IMR-90 (cell line): ENCODE measurements at regions not wholly inside any gene's neighbourhood (a gene's known extent, or its start where the extent isn't known, plus 50 kb on each side); places are given as distances from the start of the nearest gene placed in this dataset.

Experiments
- ATAC-seq: fragments of 200-7000 bp; cut with Tn5 transposase; 2 replicates; pipeline ENCODE4 v1.9.1; 2020; ENCODE audit warnings: low read depth, mild to moderate bottlenecking, moderate library complexity
- BruUV-seq: library from RNA; stranded (reverse); fragments of 400-500 nt; replicated peaks from 2 replicates; lab custom pipeline; 2021; lab: Mats Ljungman, UMichigan
- CTCF ChIA-PET: fragments of 300-600 bp; formaldehyde crosslinking; extraction: SDS; loops from one replicate; lab custom pipeline; 2021; ENCODE audit warnings: antibody characterized with exemption; lab: Yijun Ruan, JAX
- POLR2A ChIA-PET: fragments of 300-600 bp; sonication (Branson Sonifier 250); formaldehyde crosslinking; loops from one replicate; lab custom pipeline; 2022; ENCODE audit warnings: antibody characterized with exemption; ENCODE audit not compliant: unreplicated experiment; lab: Charles Lee
- DNase-seq: peaks from one replicate; pipeline ENCODE4 v3.0.0; 2013
- H2AFZ ChIP-seq: replicated peaks from 2 replicates; pipeline ENCODE3; 2013; ENCODE audit warnings: low read length, mild to moderate bottlenecking; ENCODE audit not compliant: poor library complexity
- H2AK5ac ChIP-seq: 2 replicates; pipeline ENCODE4 v1.6.1; 2013; ENCODE audit warnings: low read depth, low read length, inconsistent platforms
- H2AK9ac ChIP-seq: replicated peaks from 2 replicates; pipeline ENCODE3; 2013; ENCODE audit warnings: mild to moderate bottlenecking, low read depth, low read length, moderate library complexity; ENCODE audit not compliant: poor library complexity
- H2BK120ac ChIP-seq: 2 replicates; pipeline ENCODE4 v1.6.1; 2013; ENCODE audit warnings: low read depth, low read length, inconsistent platforms
- H2BK15ac ChIP-seq: 3 replicates; pipeline ENCODE4 v1.6.1; 2013; ENCODE audit warnings: low read depth, low read length, inconsistent platforms
- H2BK20ac ChIP-seq: 2 replicates; pipeline ENCODE4 v1.6.1; 2013; ENCODE audit warnings: low read depth, mild to moderate bottlenecking, inconsistent platforms, low read length, moderate library complexity
- H2BK5ac ChIP-seq: 2 replicates; pipeline ENCODE4 v1.6.1; 2013; ENCODE audit warnings: mild to moderate bottlenecking, low read depth, low read length, inconsistent platforms; ENCODE audit not compliant: poor library complexity, severe bottlenecking
- H3K14ac ChIP-seq: replicated peaks from 2 replicates; pipeline ENCODE4 v1.6.1; 2013; ENCODE audit warnings: low read depth, low read length, inconsistent platforms
- H3K18ac ChIP-seq: 2 replicates; pipeline ENCODE4 v1.6.1; 2013; ENCODE audit warnings: low read depth, low read length, control low read depth
- H3K23ac ChIP-seq: 2 replicates; pipeline ENCODE4 v1.6.1; 2013; ENCODE audit warnings: low read depth, low read length, inconsistent platforms
- H3K27ac ChIP-seq: 2 replicates; pipeline ENCODE4 v1.5.1; 2013; ENCODE audit warnings: mild to moderate bottlenecking, control low read depth, low read length; ENCODE audit not compliant: insufficient read depth
- H3K27me3 ChIP-seq: 2 replicates; pipeline ENCODE4 v1.6.1; 2013; ENCODE audit warnings: low read length; ENCODE audit not compliant: control insufficient read depth, insufficient read depth
- H3K36me3 ChIP-seq: 2 replicates; pipeline ENCODE4 v1.6.1; 2013; ENCODE audit warnings: low read length, mixed read lengths; ENCODE audit not compliant: control insufficient read depth, insufficient read depth
- H3K4ac ChIP-seq: 2 replicates; pipeline ENCODE4 v1.6.1; 2013; ENCODE audit warnings: low read depth, low read length, inconsistent platforms
- H3K4me1 ChIP-seq: 2 replicates; pipeline ENCODE4 v1.6.1; 2013; ENCODE audit warnings: low read length, mixed read lengths; ENCODE audit not compliant: control insufficient read depth, insufficient read depth
- H3K4me2 ChIP-seq: 2 replicates; pipeline ENCODE4 v1.6.1; 2013; ENCODE audit warnings: low read depth, mild to moderate bottlenecking, control low read depth, low read length, moderate library complexity
- H3K4me3 ChIP-seq: 2 replicates; pipeline ENCODE4 v1.5.1; 2013; ENCODE audit warnings: low read depth, mild to moderate bottlenecking, control low read depth, low read length, moderate library complexity; ENCODE audit not compliant: insufficient read depth
- H3K56ac ChIP-seq: 2 replicates; pipeline ENCODE4 v1.6.1; 2013; ENCODE audit warnings: low read length, inconsistent platforms; ENCODE audit not compliant: insufficient read depth; ENCODE audit errors: extremely low read depth
- H3K79me1 ChIP-seq, 2 experiments: 2 replicates each; pipeline ENCODE4 v1.6.1; 2013; ENCODE audit warnings: low read length in 2 of 2, inconsistent platforms in 1 of 2, low read depth in 1 of 2
- H3K9ac ChIP-seq: 2 replicates; pipeline ENCODE4 v1.6.1; 2013; ENCODE audit warnings: low read depth, low read length, control low read depth
- H3K9me1 ChIP-seq: 2 replicates; pipeline ENCODE4 v1.6.1; 2013; ENCODE audit warnings: low read length, inconsistent platforms; ENCODE audit not compliant: insufficient read depth
- H3K9me3 ChIP-seq: 2 replicates; pipeline ENCODE4 v1.6.1; 2013; ENCODE audit warnings: low read length; ENCODE audit not compliant: control insufficient read depth, insufficient read depth
- H4K20me1 ChIP-seq: 2 replicates; pipeline ENCODE4 v1.6.1; 2013; ENCODE audit warnings: low read length, inconsistent platforms; ENCODE audit not compliant: insufficient read depth
- H4K5ac ChIP-seq: 2 replicates; pipeline ENCODE4 v1.6.1; 2013; ENCODE audit warnings: mild to moderate bottlenecking, low read depth, low read length, control low read depth
- H4K8ac ChIP-seq, 2 experiments: 2 replicates each; pipeline ENCODE4 v1.6.1; 2013; ENCODE audit warnings: low read depth in 2 of 2, low read length in 2 of 2, control low read depth in 1 of 2, inconsistent platforms in 1 of 2
- H4K91ac ChIP-seq: 2 replicates; pipeline ENCODE4 v1.6.1; 2013; ENCODE audit warnings: low read depth, low read length, inconsistent platforms; ENCODE audit not compliant: insufficient read depth
- BHLHE40 ChIP-seq: fragments of 150-350 bp; IDR thresholded peaks from 2 replicates; pipeline ENCODE4 v1.6.1; 2016; ENCODE audit warnings: mild to moderate bottlenecking, low read depth, low read length
- CHD1 ChIP-seq: IDR thresholded peaks from 2 replicates; pipeline ENCODE4 v1.6.1; 2012; ENCODE audit warnings: low read depth, low read length, improper control_type of control experiment
- ELK1 ChIP-seq: fragments of 150-350 bp; IDR thresholded peaks from 2 replicates; pipeline ENCODE4 v1.6.1; 2016; ENCODE audit warnings: low read depth, mild to moderate bottlenecking, low read length, moderate library complexity, borderline replicate concordance
- FOS ChIP-seq: fragments of 150-350 bp; IDR thresholded peaks from 2 replicates; pipeline ENCODE4 v1.6.1; 2016; ENCODE audit warnings: low read depth, low read length
- MXI1 ChIP-seq: IDR thresholded peaks from 2 replicates; pipeline ENCODE4 v1.6.1; 2012; ENCODE audit warnings: low read depth, mild to moderate bottlenecking, low read length, moderate library complexity, borderline replicate concordance
- NFE2L2 ChIP-seq: fragments of 150-350 bp; IDR thresholded peaks from 2 replicates; pipeline ENCODE4 v1.6.1; 2016; ENCODE audit warnings: low read depth, mild to moderate bottlenecking, low read length
- USF2 ChIP-seq: fragments of 150-350 bp; IDR thresholded peaks from 2 replicates; pipeline ENCODE4 v1.6.1; 2017; ENCODE audit warnings: mild to moderate bottlenecking, antibody characterized with exemption, low read length, low read depth
- WGBS, 2 experiments: methylation state at CpG; one replicate each; pipeline versions ENCODE4 v1.1.5 to v1.1.7; 2013; ENCODE audit warnings: missing lambda C conversion rate in 2 of 2; ENCODE audit not compliant: insufficient read length in 1 of 2; ENCODE audit errors: extremely low coverage in 2 of 2; 5-methylcytosine and 5-hydroxymethylcytosine counted together
- dilution Hi-C: fragments of 300-500 bp; cut with HindIII; formaldehyde crosslinking; loops from one replicate; pipeline ENCODE4 v1.14.3; 2018; ENCODE audit warnings: low sequenced_read_pairs; ENCODE audit not compliant: unreplicated experiment
- in situ Hi-C: fragments of 300-500 bp; cut with MboI; formaldehyde crosslinking; loops from 3 replicates; pipeline ENCODE4 v1.14.3; 2019; ENCODE audit warnings: low sequenced_read_pairs, inconsistent platforms, mixed read lengths
- intact Hi-C: fragments of 100-400 bp; cut with micrococcal nuclease; formaldehyde crosslinking; loops from 2 replicates; pipeline ENCODE4 v1.10.0; 2022

- H3K23ac ChIP-seq = no peak overlapping the region
- dilution Hi-C loops (no loop called here), in situ Hi-C loops (loop anchor here (10.0 kb wide), 1 partner anchor 47 kb away; no protein-coding TSS in a partner anchor), intact Hi-C loops (no loop called here)
- no peak overlapping the region for H4K8ac ChIP-seq
- CTCF ChIA-PET = no interaction called here
- no peak overlapping the region for H3K4me2 ChIP-seq
- peak overlapping the region; percentile 27 for H2AFZ ChIP-seq
- no peaks in the 10 kb centered on the region for H3K36me3 ChIP-seq
- no peak overlapping the region for H3K14ac ChIP-seq
- peaks cover 8% of the 10 kb centered on the region for H3K27me3 ChIP-seq
- H3K79me1 ChIP-seq = no peaks in the 10 kb centered on the region
- H2BK120ac ChIP-seq = no peak overlapping the region
- no peak overlapping the region for H3K27ac ChIP-seq
- no peak overlapping the region for H2AK9ac ChIP-seq
- no peak overlapping the region for H3K56ac ChIP-seq
- no peaks in the 10 kb centered on the region for H3K9me1 ChIP-seq
- POLR2A ChIA-PET = no interaction called here
- no peak overlapping the region for H2BK5ac ChIP-seq
- H4K5ac ChIP-seq = no peak overlapping the region
- no peak overlapping the region for H3K4ac ChIP-seq
- no peak overlapping the region for H2BK20ac ChIP-seq
- no peak overlapping the region for H3K4me3 ChIP-seq
- ATAC-seq (no peak; the same call in 1 of the 2 replicates), DNase-seq (no peak)
- no peak overlapping the region for H3K9ac ChIP-seq
- no TSS peak for BruUV-seq
- WGBS, 2 experiments = no CpG with 5 or more reads among the region's 9 CpGs
- TF ChIP-seq FOS (no peak), CHD1 (no peak), ELK1 (no peak), BHLHE40 (no peak), USF2 (0 out of 2 replicates have a peak, but pooled peaks have one; percentile 8), MXI1 (no peak), NFE2L2 (no peak)
- no peaks in the 10 kb centered on the region for H3K4me1 ChIP-seq
- no peak overlapping the region for H4K91ac ChIP-seq
- no peak overlapping the region for H2AK5ac ChIP-seq
- peaks cover 6% of the 10 kb centered on the region; the same call in 1 of the 2 replicates for H3K9me3 ChIP-seq
- no peak overlapping the region for H3K18ac ChIP-seq
- H4K20me1 ChIP-seq = no peaks in the 10 kb centered on the region
- H2BK15ac ChIP-seq = no peak overlapping the region
These were observed 64.8 kb downstream of the NPPC start for GRCh38 chr2:231861288-231861931.
